ENCODE measurements at regions not wholly inside any gene's neighbourhood (a gene's known extent, or its start where the extent isn't known, plus 50 kb on each side); places are given as distances from the start of the nearest gene placed in this dataset.

DNA sequence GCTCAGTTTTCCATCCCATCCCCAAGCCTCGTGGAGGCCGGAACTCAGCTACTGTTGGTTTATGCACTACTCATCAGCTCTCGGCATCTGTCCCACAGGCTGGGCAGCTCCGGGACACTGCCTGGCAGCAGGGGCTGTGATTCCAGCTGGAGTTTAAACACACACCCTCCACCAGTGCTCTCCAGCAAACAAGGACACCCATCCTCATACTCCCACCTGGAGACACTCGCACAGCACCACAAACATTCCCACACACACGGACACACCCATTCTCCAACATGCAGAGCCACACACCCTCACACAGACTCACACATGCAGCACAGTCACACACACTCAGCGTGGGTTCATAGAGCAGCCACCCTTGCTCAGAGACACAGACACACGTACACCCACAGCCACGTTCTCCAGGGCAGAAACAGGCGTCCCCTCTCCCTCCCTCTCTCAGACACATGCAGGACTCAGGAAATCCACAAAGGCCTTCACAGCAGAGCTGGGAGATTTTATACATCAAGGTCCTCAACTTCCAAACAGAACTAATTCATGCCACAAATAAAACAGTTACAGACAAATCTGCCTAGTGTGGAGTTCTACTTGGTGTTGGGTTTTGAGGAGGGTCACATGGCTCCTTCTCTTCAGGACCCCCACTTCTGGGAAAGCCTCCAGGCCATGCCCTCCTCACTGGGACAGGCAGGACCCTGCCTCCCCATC is 785.4 kb downstream of the UQCRFS1 start:
- H3K9me3 ChIP-seq (ENCODE audit: low read length), result no peaks in the 10 kb centered on the region
- H3K4me1 ChIP-seq (ENCODE audit: insufficient read depth, low read length), result no peaks in the 10 kb centered on the region
- no peaks in the 10 kb centered on the region for H3K36me3 ChIP-seq (ENCODE audit: insufficient read depth, low read length)
- no peak overlapping the region for H3K27ac ChIP-seq (ENCODE audit: low read depth, low read length)
- H3K27me3 ChIP-seq (ENCODE audit: control insufficient read depth in 1 of 2, insufficient read depth in 2 of 2, low read length in 2 of 2), result no peaks in the 10 kb centered on the region
- no peak overlapping the region for H3K9ac ChIP-seq (ENCODE audit: low read length)
- no peak overlapping the region for H3K4me3 ChIP-seq (ENCODE audit: low read depth in 1 of 2, low read length in 2 of 2)

DNA sequence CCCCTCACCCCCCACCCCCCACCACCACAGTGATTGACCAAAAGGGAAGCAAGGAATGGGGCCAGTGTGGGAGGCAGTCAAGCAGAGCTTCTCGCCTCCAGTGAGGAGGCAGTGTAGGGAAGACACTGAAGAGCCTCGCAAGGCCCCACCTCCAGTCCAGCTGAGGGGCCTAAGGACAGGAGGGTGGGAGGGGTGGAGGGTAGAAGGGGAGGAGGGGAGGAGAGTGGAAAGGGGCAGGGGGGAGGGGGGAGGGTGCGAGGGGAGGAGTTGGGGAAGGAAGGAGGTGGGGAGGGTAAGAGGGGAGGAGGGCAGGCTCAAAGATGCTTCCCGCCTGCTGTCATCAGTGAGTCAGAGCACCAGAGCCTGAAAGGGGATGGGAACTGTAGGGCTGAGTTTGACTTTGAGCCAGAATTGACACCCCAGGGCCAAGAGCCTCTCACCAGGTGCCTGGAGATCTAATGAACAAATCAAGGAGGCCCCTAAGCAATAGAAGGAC is 786.2 kb downstream of the UQCRFS1 start:
- no peaks in the 10 kb centered on the region for H3K27me3 ChIP-seq (ENCODE audit: control insufficient read depth in 1 of 2, insufficient read depth in 2 of 2, low read length in 2 of 2)
- no peak overlapping the region for H3K27ac ChIP-seq (ENCODE audit: low read depth, low read length)
- no peaks in the 10 kb centered on the region for H3K4me1 ChIP-seq (ENCODE audit: insufficient read depth, low read length)
- H3K9ac ChIP-seq (ENCODE audit: low read length), result no peak overlapping the region
- H3K4me3 ChIP-seq (ENCODE audit: low read depth in 1 of 2, low read length in 2 of 2), result no peak overlapping the region
- no peaks in the 10 kb centered on the region for H3K36me3 ChIP-seq (ENCODE audit: insufficient read depth, low read length)
- H3K9me3 ChIP-seq (ENCODE audit: low read length), result no peaks in the 10 kb centered on the region

DNA sequence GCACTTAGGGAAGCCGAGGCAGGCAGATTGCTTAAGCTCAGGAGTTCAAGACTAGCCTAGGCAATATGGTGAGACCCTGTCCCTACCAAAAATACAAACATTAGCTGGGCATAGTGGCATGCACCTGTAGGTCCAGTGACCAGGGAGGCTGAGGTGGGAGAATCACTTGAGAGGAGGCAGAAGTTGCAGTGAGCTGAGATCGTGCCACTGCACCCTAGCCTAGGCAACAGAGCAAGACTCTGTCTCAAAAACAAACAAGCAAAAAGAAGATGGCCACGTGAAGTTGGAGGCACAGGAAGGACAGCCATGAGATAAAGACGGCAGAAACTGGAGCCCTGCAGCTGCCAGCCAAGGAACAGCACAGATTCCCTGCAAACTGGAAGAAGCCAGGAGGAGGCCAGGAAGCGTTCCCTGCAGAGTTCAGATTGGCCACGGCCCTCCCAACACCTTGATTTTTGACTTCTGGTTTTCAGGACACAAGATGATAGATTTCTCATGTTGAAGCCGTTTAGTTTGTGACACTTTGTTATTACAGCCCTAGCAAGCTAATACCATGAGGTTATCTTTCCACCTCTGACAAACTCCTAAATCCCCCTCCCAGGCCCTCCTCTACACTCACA is 786.7 kb downstream of the UQCRFS1 start:
- Histone ChIP-seq H3K27ac (ENCODE audit: low read depth, low read length) (no peak overlapping the region), H3K4me3 (ENCODE audit: low read depth in 1 of 2, low read length in 2 of 2) (no peak overlapping the region), H3K36me3 (ENCODE audit: insufficient read depth, low read length) (no peaks in the 10 kb centered on the region), H3K27me3 (ENCODE audit: control insufficient read depth in 1 of 2, insufficient read depth in 2 of 2, low read length in 2 of 2) (no peaks in the 10 kb centered on the region), H3K9ac (ENCODE audit: low read length) (no peak overlapping the region), H3K4me1 (ENCODE audit: insufficient read depth, low read length) (no peaks in the 10 kb centered on the region), H3K9me3 (ENCODE audit: low read length) (no peaks in the 10 kb centered on the region)

DNA sequence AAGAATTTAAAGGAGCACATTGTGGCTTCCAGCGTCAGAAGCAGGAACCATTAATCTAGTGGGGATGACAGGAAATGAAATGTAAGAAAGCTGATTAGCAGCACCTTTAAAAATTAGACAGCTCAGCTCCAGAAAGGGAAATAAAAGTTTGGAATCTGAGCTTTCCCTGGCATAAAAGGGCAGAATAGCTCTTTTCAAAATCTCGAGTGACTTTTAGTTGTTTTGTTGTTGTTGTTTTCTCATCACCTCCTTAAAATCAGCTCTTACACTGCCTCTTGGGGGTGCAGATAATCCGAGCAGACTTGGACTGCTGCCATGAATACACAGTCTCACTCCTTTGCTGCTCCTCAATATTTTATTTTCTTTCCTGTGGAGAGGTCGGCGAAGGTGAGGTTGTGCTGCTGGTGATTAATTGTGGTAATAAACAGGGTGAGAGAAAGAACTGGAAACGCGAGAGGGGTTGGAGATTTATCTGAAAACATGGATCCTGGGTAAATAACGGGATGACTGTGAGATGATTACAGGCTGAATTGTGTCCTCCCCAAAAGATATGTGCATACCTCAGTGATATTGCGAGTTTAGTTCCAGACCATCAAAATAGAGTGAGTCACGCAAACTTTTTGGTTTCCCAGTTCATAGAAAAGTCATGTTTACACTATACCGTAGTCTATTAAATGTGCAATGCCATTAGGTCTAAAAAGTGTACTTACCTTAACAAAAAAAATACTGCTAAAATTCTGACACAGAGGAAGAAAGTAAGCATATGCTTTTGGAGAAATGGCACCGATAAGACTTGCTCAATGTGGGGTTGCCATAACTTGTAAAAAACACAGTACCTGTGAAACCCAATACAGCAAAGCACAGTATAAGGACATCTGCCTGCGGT is 787.7 kb downstream of the UQCRFS1 start:
- Histone ChIP-seq H3K9ac (ENCODE audit: low read length) (no peak overlapping the region), H3K4me3 (ENCODE audit: low read depth in 1 of 2, low read length in 2 of 2) (no peak overlapping the region), H3K27ac (ENCODE audit: low read depth, low read length) (no peak overlapping the region), H3K36me3 (ENCODE audit: insufficient read depth, low read length) (no peaks in the 10 kb centered on the region), H3K9me3 (ENCODE audit: low read length) (no peaks in the 10 kb centered on the region), H3K4me1 (ENCODE audit: insufficient read depth, low read length) (no peaks in the 10 kb centered on the region), H3K27me3 (ENCODE audit: control insufficient read depth in 1 of 2, insufficient read depth in 2 of 2, low read length in 2 of 2) (no peaks in the 10 kb centered on the region)

DNA sequence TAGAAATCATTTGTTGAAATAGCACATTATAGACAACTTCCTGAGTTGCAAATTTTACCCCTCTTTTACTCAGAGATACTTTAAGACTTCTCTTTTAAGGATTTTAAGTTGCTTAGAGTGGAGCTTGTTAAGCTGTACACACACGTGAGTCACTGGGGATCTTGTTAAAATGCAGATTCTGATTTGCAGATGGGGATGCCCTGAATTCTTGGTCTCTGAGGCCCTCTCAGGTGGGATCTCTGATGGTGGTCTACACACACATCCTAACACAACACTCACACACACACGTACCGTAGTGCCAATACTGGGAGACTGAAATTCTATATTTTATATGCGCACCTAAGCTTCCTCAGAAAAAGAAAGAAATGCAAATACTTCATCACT is 788.3 kb downstream of the UQCRFS1 start:
- Histone ChIP-seq H3K27me3 (ENCODE audit: control insufficient read depth in 1 of 2, insufficient read depth in 2 of 2, low read length in 2 of 2) (no peaks in the 10 kb centered on the region), H3K36me3 (ENCODE audit: insufficient read depth, low read length) (no peaks in the 10 kb centered on the region), H3K9me3 (ENCODE audit: low read length) (no peaks in the 10 kb centered on the region), H3K4me3 (ENCODE audit: low read depth in 1 of 2, low read length in 2 of 2) (no peak overlapping the region), H3K9ac (ENCODE audit: low read length) (no peak overlapping the region), H3K27ac (ENCODE audit: low read depth, low read length) (no peak overlapping the region), H3K4me1 (ENCODE audit: insufficient read depth, low read length) (no peaks in the 10 kb centered on the region)

GRCh38 chr19:28424077-28424476 is 788.9 kb downstream of the UQCRFS1 start:
- Histone ChIP-seq H3K9me3 (ENCODE audit: low read length) (no peaks in the 10 kb centered on the region), H3K36me3 (ENCODE audit: insufficient read depth, low read length) (no peaks in the 10 kb centered on the region), H3K27me3 (ENCODE audit: control insufficient read depth in 1 of 2, insufficient read depth in 2 of 2, low read length in 2 of 2) (no peaks in the 10 kb centered on the region), H3K4me1 (ENCODE audit: insufficient read depth, low read length) (no peaks in the 10 kb centered on the region), H3K27ac (ENCODE audit: low read depth, low read length) (no peak overlapping the region), H3K9ac (ENCODE audit: low read length) (no peak overlapping the region), H3K4me3 (ENCODE audit: low read depth in 1 of 2, low read length in 2 of 2) (no peak overlapping the region)

DNA sequence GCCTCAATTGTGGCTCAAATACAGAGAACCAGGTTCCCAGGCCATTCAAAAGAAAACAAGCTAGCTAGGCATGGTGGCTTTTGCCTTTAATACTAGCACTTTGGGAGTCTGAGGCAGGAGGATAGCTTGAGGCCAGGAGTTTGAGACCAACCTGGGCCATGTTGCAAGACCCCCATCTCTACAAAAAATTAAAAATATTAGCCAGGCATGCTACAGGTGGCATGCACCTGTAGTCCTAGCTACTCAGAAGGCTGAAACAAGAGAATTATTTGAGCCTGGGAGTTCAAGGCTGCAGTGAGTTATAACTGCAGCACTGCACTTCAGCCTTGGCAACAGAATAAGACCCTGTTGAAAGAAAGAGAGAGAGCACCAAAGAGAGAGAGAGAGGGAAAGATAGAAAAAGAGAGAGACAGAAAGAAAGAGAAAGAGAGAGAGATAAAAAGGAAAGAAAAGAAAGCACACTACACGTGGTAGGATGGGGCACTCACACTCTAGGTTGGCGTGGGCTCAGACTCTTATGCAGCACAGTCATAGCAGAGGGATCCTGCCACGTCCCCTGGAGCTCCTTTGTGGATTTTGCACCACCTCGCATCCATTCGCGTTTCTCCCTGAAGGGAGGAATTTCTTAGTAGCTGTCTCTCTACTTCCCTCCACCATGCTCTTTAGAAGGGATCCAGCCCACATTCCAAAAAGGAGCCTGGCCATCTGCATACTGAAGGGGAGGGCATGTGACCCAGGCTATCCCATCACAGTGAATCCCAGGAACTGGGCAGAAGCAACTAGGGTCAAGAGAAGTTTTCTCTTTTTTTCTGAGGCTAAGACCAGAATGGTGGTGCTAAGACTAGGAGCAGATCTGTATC is 789.9 kb downstream of the UQCRFS1 start:
- H3K4me3 ChIP-seq (ENCODE audit: low read depth in 1 of 2, low read length in 2 of 2), result no peak overlapping the region
- no peaks in the 10 kb centered on the region for H3K27me3 ChIP-seq (ENCODE audit: control insufficient read depth in 1 of 2, insufficient read depth in 2 of 2, low read length in 2 of 2)
- H3K27ac ChIP-seq (ENCODE audit: low read depth, low read length), result no peak overlapping the region
- no peaks in the 10 kb centered on the region for H3K9me3 ChIP-seq (ENCODE audit: low read length)
- H3K4me1 ChIP-seq (ENCODE audit: insufficient read depth, low read length), result no peaks in the 10 kb centered on the region
- H3K9ac ChIP-seq (ENCODE audit: low read length), result no peak overlapping the region
- no peaks in the 10 kb centered on the region for H3K36me3 ChIP-seq (ENCODE audit: insufficient read depth, low read length)

GRCh38 chr19:28422046-28422445 is 790.9 kb downstream of the UQCRFS1 start:
- Histone ChIP-seq H3K27me3 (ENCODE audit: control insufficient read depth in 1 of 2, insufficient read depth in 2 of 2, low read length in 2 of 2) (no peaks in the 10 kb centered on the region), H3K4me3 (ENCODE audit: low read depth in 1 of 2, low read length in 2 of 2) (no peak overlapping the region), H3K27ac (ENCODE audit: low read depth, low read length) (no peak overlapping the region), H3K4me1 (ENCODE audit: insufficient read depth, low read length) (no peaks in the 10 kb centered on the region), H3K9ac (ENCODE audit: low read length) (no peak overlapping the region), H3K36me3 (ENCODE audit: insufficient read depth, low read length) (no peaks in the 10 kb centered on the region), H3K9me3 (ENCODE audit: low read length) (no peaks in the 10 kb centered on the region)

DNA sequence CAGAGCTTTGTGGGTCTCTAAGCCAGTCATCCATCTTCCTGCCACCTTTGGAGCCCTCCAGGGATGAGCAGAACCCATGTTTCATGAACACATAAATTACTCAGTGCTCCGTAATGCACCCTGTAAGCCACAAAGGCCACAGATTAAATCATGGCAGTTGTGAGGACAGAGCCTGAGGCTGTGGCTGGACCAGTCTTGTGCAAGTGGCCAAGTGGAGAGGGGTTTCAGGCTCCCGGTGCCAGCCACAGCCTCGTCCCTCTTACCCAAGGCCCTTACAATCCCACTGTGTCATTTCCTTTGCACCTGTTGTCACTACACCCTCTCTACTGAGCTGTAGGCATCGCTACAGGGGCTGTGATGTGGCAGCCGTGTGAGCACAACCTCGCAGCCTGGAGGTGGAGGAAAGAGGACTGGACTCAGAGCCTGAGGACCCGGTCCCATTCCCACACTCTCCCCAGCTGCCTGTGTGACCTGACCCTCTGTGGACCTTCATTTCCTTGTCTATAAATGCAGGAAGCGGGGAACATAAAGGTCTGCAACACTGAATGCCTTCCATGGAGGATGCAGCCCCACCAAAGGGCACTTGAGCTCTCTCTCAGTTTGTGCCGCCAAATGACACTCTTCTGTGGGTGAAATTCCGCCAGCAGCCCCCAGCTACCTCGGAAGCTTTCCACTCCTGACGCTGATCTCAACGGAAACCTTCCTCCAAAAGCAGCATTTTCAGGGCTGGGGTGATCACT is 792.0 kb downstream of the UQCRFS1 start:
- Histone ChIP-seq H3K27me3 (ENCODE audit: control insufficient read depth in 1 of 2, insufficient read depth in 2 of 2, low read length in 2 of 2) (no peaks in the 10 kb centered on the region), H3K27ac (ENCODE audit: low read depth, low read length) (no peak overlapping the region), H3K36me3 (ENCODE audit: insufficient read depth, low read length) (no peaks in the 10 kb centered on the region), H3K9me3 (ENCODE audit: low read length) (no peaks in the 10 kb centered on the region), H3K4me1 (ENCODE audit: insufficient read depth, low read length) (no peaks in the 10 kb centered on the region), H3K9ac (ENCODE audit: low read length) (no peak overlapping the region), H3K4me3 (ENCODE audit: low read depth in 1 of 2, low read length in 2 of 2) (no peak overlapping the region)

- Histone ChIP-seq H3K4me1 (ENCODE audit: insufficient read depth, low read length) (no peaks in the 10 kb centered on the region), H3K36me3 (ENCODE audit: insufficient read depth, low read length) (no peaks in the 10 kb centered on the region), H3K27ac (ENCODE audit: low read depth, low read length) (no peak overlapping the region), H3K9me3 (ENCODE audit: low read length) (no peaks in the 10 kb centered on the region), H3K27me3 (ENCODE audit: control insufficient read depth in 1 of 2, insufficient read depth in 2 of 2, low read length in 2 of 2) (no peaks in the 10 kb centered on the region), H3K4me3 (ENCODE audit: low read depth in 1 of 2, low read length in 2 of 2) (no peak overlapping the region), H3K9ac (ENCODE audit: low read length) (no peak overlapping the region)
Observed at GRCh38 chr19:28419312-28419711, 793.6 kb downstream of the UQCRFS1 start.
